HCT116 (cell line): ENCODE measurements at regions not wholly inside any gene's neighbourhood (a gene's known extent, or its start where the extent isn't known, plus 50 kb on each side); places are given as distances from the start of the nearest gene placed in this dataset.

Experiments used
- ATAC-seq: fragments of 200-7000 bp; cut with Tn5 transposase; 2 replicates; pipeline ENCODE4 v1.9.1; 2020; ENCODE audit warnings: mild to moderate bottlenecking, moderate library complexity
- BruUV-seq: library from RNA; stranded (reverse); fragments of 400-500 nt; replicated peaks from 2 replicates; lab custom pipeline; 2021; lab: Mats Ljungman, UMichigan
- CTCF ChIA-PET: fragments of 300-600 bp; sonication (Branson Sonifier 250); formaldehyde crosslinking; loops from one replicate; lab custom pipeline; 2021; ENCODE audit warnings: antibody characterized with exemption; lab: Charles Lee
- POLR2A ChIA-PET: fragments of 300-600, 350-600 bp; sonication (Branson Sonifier 250); formaldehyde crosslinking; loops from one replicate; lab custom pipeline; 2021; ENCODE audit warnings: antibody characterized with exemption; lab: Charles Lee
- RAD21 ChIA-PET, 2 experiments: fragments of 300-600 bp; sonication (Branson Sonifier 250); formaldehyde crosslinking; loops; one replicate each; lab custom pipeline; 2023; ENCODE audit warnings: low total read pairs in 2 of 2; ENCODE audit not compliant: uncharacterized antibody in 2 of 2, unreplicated experiment in 2 of 2, low non-redundant PET in 1 of 2; lab: Charles Lee
- DNase-seq: peaks from one replicate; pipeline ENCODE4 v3.0.0-alpha.2; 2010; ENCODE audit warnings: low read depth, low spot score
- H2AFZ ChIP-seq: fragments of 200-600 bp; shearing (Covaris generic), sonication (generic); 2 replicates; pipeline ENCODE4 v1.6.1; 2017; ENCODE audit warnings: low read depth, mixed run types, mixed read lengths, antibody characterized with exemption, low read length; ENCODE audit not compliant: poor library complexity, severe bottlenecking
- H3K27ac ChIP-seq: 2 replicates; pipeline ENCODE4 v1.5.1; 2012; ENCODE audit warnings: low read depth, low read length
- H3K27me3 ChIP-seq: fragments of 200-600 bp; sonication (generic); 2 replicates; pipeline ENCODE4 v1.6.1; 2016; ENCODE audit warnings: mixed run types, low read length, mixed read lengths; ENCODE audit not compliant: insufficient read depth
- H3K36me3 ChIP-seq, 2 experiments: fragments of 200-500 bp in 1 of 2; fragments of 200-600 bp in 1 of 2; sonication (Bioruptor generic) in 1 of 2; sonication (generic) in 1 of 2; 2 replicates each; pipeline versions ENCODE4 v1.5.1 to v1.6.1; 2014 to 2016; ENCODE audit warnings: low read length in 2 of 2, inconsistent platforms in 1 of 2, mixed read lengths in 1 of 2, mixed run types in 1 of 2; ENCODE audit not compliant: insufficient read depth in 2 of 2, control insufficient read depth in 1 of 2
- H3K4me1 ChIP-seq, 2 experiments: fragments of 200-600 bp in 1 of 2; sonication (generic) in 1 of 2; 2 replicates each; pipeline versions ENCODE4 v1.5.1 to v1.6.1; 2012 to 2017; ENCODE audit warnings: low read length in 2 of 2, inconsistent platforms in 1 of 2, mild to moderate bottlenecking in 1 of 2, mixed read lengths in 1 of 2, mixed run types in 1 of 2, moderate library complexity in 1 of 2; ENCODE audit not compliant: insufficient read depth in 2 of 2, control insufficient read depth in 1 of 2
- H3K4me2 ChIP-seq: fragments of 200-600 bp; sonication (generic); 2 replicates; pipeline ENCODE4 v1.6.1; 2017; ENCODE audit warnings: mixed run types, low read length, mixed read lengths
- H3K4me3 ChIP-seq, 2 experiments: fragments of 200-600 bp in 1 of 2; sonication (generic) in 1 of 2; replicated peaks in 1 of 2; 2 replicates each; pipeline ENCODE4 v1.5.1; 2011 to 2016; ENCODE audit warnings: low read length in 2 of 2, control low read depth in 1 of 2, low read depth in 1 of 2, mild to moderate bottlenecking in 1 of 2, mixed read lengths in 1 of 2, mixed run types in 1 of 2
- H3K79me2 ChIP-seq: fragments of 200-600 bp; sonication (generic); 2 replicates; pipeline ENCODE4 v1.6.1; 2017; ENCODE audit warnings: mild to moderate bottlenecking, mixed run types, low read length, moderate library complexity, mixed read lengths; ENCODE audit not compliant: insufficient read depth
- H3K9ac ChIP-seq: fragments of 200-600 bp; sonication (generic); 2 replicates; pipeline ENCODE4 v1.6.1; 2016; ENCODE audit warnings: low read length, mixed read lengths
- H3K9me2 ChIP-seq: fragments of 200-600 bp; sonication (generic), shearing (Covaris generic); 2 replicates; pipeline ENCODE4 v1.6.1; 2017; ENCODE audit warnings: mixed run types, mild to moderate bottlenecking, moderate library complexity; ENCODE audit not compliant: insufficient read depth
- H3K9me3 ChIP-seq, 2 experiments: fragments of 200-500 bp in 1 of 2; fragments of 200-600 bp in 1 of 2; sonication (Bioruptor generic) in 1 of 2; sonication (generic) in 1 of 2; 2 replicates each; pipeline ENCODE4 v1.6.1; 2014 to 2017; ENCODE audit warnings: low read length in 2 of 2, mixed read lengths in 2 of 2, inconsistent platforms in 1 of 2, low read depth in 1 of 2, mild to moderate bottlenecking in 1 of 2, mixed run types in 1 of 2, moderate library complexity in 1 of 2; ENCODE audit not compliant: control insufficient read depth in 1 of 2, insufficient read depth in 1 of 2
- H4K20me1 ChIP-seq: fragments of 200-600 bp; sonication (generic), shearing (Covaris generic); 2 replicates; pipeline ENCODE4 v1.6.1; 2017; ENCODE audit warnings: mixed run types, mild to moderate bottlenecking, moderate library complexity; ENCODE audit not compliant: insufficient read depth
- ATF3 ChIP-seq: IDR thresholded peaks from 2 replicates; pipeline ENCODE4 v1.6.1; 2012
- CBX3 ChIP-seq: IDR thresholded peaks from 2 replicates; pipeline ENCODE4 v1.6.1; 2012; ENCODE audit warnings: low read depth
- CEBPB ChIP-seq: IDR thresholded peaks from 2 replicates; pipeline ENCODE4 v1.6.1; 2012; ENCODE audit warnings: low read depth
- CTCF ChIP-seq, 3 experiments: fragments of 200-600 bp in 1 of 3; sonication (generic) in 1 of 3; IDR thresholded peaks in 2 of 3; conservative IDR thresholded peaks in 1 of 3; 2 replicates each; pipeline ENCODE4 v1.5.1; 2012 to 2017; ENCODE audit warnings: low read depth in 2 of 3, low read length in 2 of 3, antibody characterized with exemption in 1 of 3, borderline replicate concordance in 1 of 3, control low read depth in 1 of 3, mild to moderate bottlenecking in 1 of 3, mixed read lengths in 1 of 3, mixed run types in 1 of 3, moderate library complexity in 1 of 3; ENCODE audit not compliant: insufficient read depth in 1 of 3
- ELF1 ChIP-seq: IDR thresholded peaks from 2 replicates; pipeline ENCODE4 v1.6.1; 2012; ENCODE audit warnings: low read depth, borderline replicate concordance
- EZH2 ChIP-seq: fragments of 200-600 bp; sonication (generic); IDR thresholded peaks from 2 replicates; pipeline ENCODE4 v1.6.1; 2017; ENCODE audit warnings: antibody characterized with exemption, mixed run types
- FOSL1 ChIP-seq: IDR thresholded peaks from 2 replicates; pipeline ENCODE4 v1.6.1; 2012; ENCODE audit warnings: low read depth
- JUND ChIP-seq: IDR thresholded peaks from 2 replicates; pipeline ENCODE4 v1.6.1; 2012
- MAX ChIP-seq: IDR thresholded peaks from 2 replicates; pipeline ENCODE4 v1.6.1; 2012
- POLR2AphosphoS5 ChIP-seq: IDR thresholded peaks from 2 replicates; pipeline ENCODE4 v1.6.1; 2011; ENCODE audit warnings: mild to moderate bottlenecking, low read depth, low read length, moderate library complexity
- SIN3A ChIP-seq: IDR thresholded peaks from 2 replicates; pipeline ENCODE4 v1.6.1; 2012; ENCODE audit warnings: low read depth
- SP1 ChIP-seq: IDR thresholded peaks from 2 replicates; pipeline ENCODE4 v1.6.1; 2012; ENCODE audit warnings: low read depth
- YY1 ChIP-seq: IDR thresholded peaks from 2 replicates; pipeline ENCODE4 v1.6.1; 2011; ENCODE audit warnings: low read length, low read depth, moderate library complexity, mild to moderate bottlenecking; ENCODE audit not compliant: insufficient replicate concordance; ENCODE audit errors: extremely low read depth
- ZFX ChIP-seq: fragments of 450-650 bp; IDR thresholded peaks from 2 replicates; pipeline ENCODE4 v1.6.1; 2017
- intact Hi-C: fragments of 100-400 bp; cut with micrococcal nuclease; formaldehyde crosslinking; loops from 2 replicates; pipeline ENCODE4 v1.10.0; 2022

GRCh38 chr9:7285199-7285598, 514.4 kb downstream of the DMAC1 start (continued):
- TF ChIP-seq ATF3 = no peak
- no peak for TF ChIP-seq SIN3A
- TF ChIP-seq CBX3 = no peak

GRCh38 chr9:7284517-7284916, 515.1 kb downstream of the DMAC1 start:
- Histone ChIP-seq H3K9me3 (no peaks in the 10 kb centered on the region), H3K79me2 (no peaks in the 10 kb centered on the region), H3K4me1 (no peaks in the 10 kb centered on the region), H4K20me1 (no peaks in the 10 kb centered on the region), H3K9me2 (no peaks in the 10 kb centered on the region)
- DNase-seq = no peak
- BruUV-seq = no TSS peak
- TF ChIP-seq JUND (no peak), SIN3A (no peak), CEBPB (no peak), ELF1 (no peak), CTCF (IDR thresholded peaks at IDR 0.05 in 2 of 3, conservative IDR thresholded peaks at IDR 0.05 in 1 of 3; ENCODE audit: borderline replicate concordance in 1 of 3, insufficient read depth in 1 of 3, low read depth in 2 of 3, low read length in 2 of 3) (no peak), MAX (no peak), POLR2AphosphoS5 (no peak), ATF3 (no peak), EZH2 (no peak), FOSL1 (no peak), ZFX (no peak), SP1 (no peak), YY1 (no peak)
- TF ChIP-seq, all 23 proteins: peak for 0
- intact Hi-C loops = no loop called here
- Histone ChIP-seq H3K4me3 (no peak overlapping the region), H3K27ac (no peak overlapping the region), H3K4me2 (no peak overlapping the region), H3K27me3 (peaks cover 25% of the 10 kb centered on the region), H3K9ac (no peak overlapping the region), H3K36me3 (no peaks in the 10 kb centered on the region), H2AFZ (no peak overlapping the region)
- CTCF ChIA-PET = no interaction called here
- RAD21 ChIA-PET = no interaction called here
- POLR2A ChIA-PET = no interaction called here
- no peak for ATAC-seq
